SJSA1 (cell line): ENCODE measurements at regions not wholly inside any gene's neighbourhood (a gene's known extent, or its start where the extent isn't known, plus 50 kb on each side); places are given as distances from the start of the nearest gene placed in this dataset.
"Not testable (repeated sequence)": the region's sequence is repeated elsewhere in the genome, so short reads cannot be mapped to it uniquely, and the experiment has no call there.

Source experiments
- DNase-seq, 2 experiments: peaks; one replicate each; pipeline ENCODE4 v3.0.0-alpha.2; 2015 to 2020; ENCODE audit warnings: low spot score in 2 of 2, low read depth in 1 of 2
- H3K27ac ChIP-seq: fragments of 250-450 bp; sonication (Bioruptor Pico); 2 replicates; pipeline ENCODE4 v1.5.1; 2020; ENCODE audit warnings: mild to moderate bottlenecking, moderate library complexity
- H3K27me3 ChIP-seq: fragments of 250-450 bp; sonication (Bioruptor Pico); replicated peaks from 2 replicates; pipeline ENCODE4 v1.5.1; 2020; ENCODE audit warnings: mild to moderate bottlenecking, moderate library complexity
- H3K36me3 ChIP-seq: fragments of 250-450 bp; sonication (Bioruptor Pico); 2 replicates; pipeline ENCODE4 v1.5.1; 2020; ENCODE audit warnings: mild to moderate bottlenecking
- H3K4me1 ChIP-seq: fragments of 250-450 bp; sonication (Bioruptor Pico); replicated peaks from 2 replicates; pipeline ENCODE4 v1.6.1; 2021; ENCODE audit warnings: mild to moderate bottlenecking
- H3K4me3 ChIP-seq: fragments of 250-450 bp; sonication (Bioruptor Pico); 2 replicates; pipeline ENCODE4 v1.5.1; 2020; ENCODE audit warnings: mild to moderate bottlenecking
- H3K9me3 ChIP-seq: fragments of 250-450 bp; sonication (Bioruptor Pico); replicated peaks from 2 replicates; pipeline ENCODE4 v1.5.1; 2020; ENCODE audit warnings: mild to moderate bottlenecking

DNA sequence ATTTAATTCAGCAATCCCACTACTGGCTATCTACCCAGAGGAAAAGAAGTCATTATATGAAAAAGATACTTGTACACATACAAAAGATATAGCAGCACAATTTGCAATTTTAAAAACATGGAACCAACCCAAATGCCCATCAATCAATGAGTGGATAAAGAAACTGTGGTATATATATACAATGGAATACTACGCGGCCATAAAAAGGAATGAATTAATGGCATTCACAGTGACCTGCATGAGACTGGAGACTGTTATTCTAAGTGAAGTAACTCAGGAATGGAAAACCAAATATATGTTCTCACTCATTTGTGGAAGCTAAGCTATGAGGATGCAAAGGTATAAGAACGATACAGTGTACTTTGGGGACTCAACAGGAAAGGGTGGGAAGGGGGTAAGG is 102.8 kb upstream of the KCNMA1 start:
- H3K27me3 ChIP-seq, H3K4me3 ChIP-seq, DNase-seq, H3K9me3 ChIP-seq, H3K36me3 ChIP-seq, H3K27ac ChIP-seq: not testable (repeated sequence)
- H3K4me1 ChIP-seq: peaks cover 16% of the 10 kb centered on the region

DNA sequence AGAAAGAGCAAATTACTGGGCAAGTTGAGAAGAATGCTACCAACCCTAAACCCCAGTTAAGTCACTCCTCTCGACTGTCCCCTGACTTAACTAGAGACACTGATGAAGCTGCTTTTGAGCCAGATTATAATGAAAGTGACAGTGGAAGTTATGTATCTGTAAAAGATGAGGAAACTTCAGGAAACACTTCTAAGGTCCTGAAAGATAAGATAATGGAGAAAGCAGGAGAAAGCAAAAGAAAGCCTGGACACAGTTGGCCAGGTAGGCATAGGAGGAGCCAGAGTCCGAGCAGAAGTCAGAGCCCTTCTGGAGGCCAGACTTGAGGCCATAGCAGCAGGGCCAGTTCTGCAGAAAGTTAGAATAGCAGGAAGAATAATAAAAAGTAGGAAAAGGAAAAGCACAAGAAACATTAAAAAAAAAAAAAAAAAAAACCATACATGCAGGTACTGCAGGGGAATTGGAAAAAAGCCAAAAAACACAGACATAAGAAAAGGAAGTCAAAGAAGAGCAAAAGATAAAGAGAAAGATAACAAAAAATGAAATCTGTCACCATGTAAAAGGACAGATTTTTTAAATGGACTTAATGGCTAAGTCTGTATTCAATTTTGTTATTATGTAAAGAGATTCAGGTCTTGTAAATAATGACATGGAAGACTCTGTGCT is 101.0 kb upstream of the KCNMA1 start:
- Histone ChIP-seq H3K27ac (peak overlapping the region; percentile 62), H3K4me3 (no peak overlapping the region), H3K27me3 (no peaks in the 10 kb centered on the region), H3K4me1 (peaks cover 16% of the 10 kb centered on the region), H3K36me3 (no peaks in the 10 kb centered on the region), H3K9me3 (0 out of 2 replicates have a peak, but pooled peaks cover 6% of the 10 kb centered on the region)
- no peak for DNase-seq

DNA sequence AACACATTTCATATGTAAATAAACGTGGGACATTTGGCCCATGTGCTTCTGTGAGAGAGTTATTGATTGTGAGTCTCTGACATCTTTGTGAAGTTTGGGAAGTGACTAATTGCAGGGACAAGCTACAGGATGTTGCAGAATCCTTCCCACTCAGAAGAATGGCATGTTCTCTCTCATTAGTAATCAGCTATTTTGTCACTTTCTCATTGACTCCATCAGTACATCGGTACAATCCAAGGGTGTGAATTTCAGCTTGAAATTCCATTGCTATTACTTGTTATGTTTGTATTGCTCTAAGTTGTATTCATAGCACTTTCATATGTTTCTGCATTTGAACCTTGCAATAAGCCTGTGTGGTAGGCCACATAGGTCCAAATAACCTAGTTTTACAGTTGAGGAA is 100.0 kb upstream of the KCNMA1 start:
- H3K27ac ChIP-seq: peak overlapping the region; percentile 62
- no peak overlapping the region for H3K4me3 ChIP-seq
- no peaks in the 10 kb centered on the region for H3K36me3 ChIP-seq
- H3K4me1 ChIP-seq: peaks cover 16% of the 10 kb centered on the region
- DNase-seq: peak in 1 of 2 experiments; percentile 60
- H3K27me3 ChIP-seq: no peaks in the 10 kb centered on the region
- 0 out of 2 replicates have a peak, but pooled peaks cover 6% of the 10 kb centered on the region for H3K9me3 ChIP-seq

DNA sequence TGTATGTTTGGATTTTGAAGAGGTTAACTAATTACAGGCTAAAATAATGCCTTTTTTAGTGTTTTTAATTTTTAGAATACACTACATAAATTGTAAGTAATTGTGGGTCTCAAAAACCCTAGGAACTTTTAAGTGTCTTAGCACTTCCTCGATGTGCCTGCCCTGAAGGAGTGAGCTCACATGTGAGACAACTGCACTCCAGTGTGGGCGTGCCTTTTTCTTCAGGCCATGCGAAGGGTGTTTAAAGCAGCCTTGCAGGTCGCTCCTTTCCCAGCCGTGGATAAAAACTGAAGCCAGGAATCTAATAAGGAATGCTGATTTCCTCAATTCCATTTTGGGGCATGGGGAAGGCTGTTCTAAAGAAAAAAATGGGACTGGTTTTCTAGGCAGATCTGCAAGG is 97.5 kb upstream of the KCNMA1 start:
- DNase-seq, H3K9me3 ChIP-seq, H3K27me3 ChIP-seq, H3K27ac ChIP-seq, H3K4me3 ChIP-seq, H3K36me3 ChIP-seq: not testable (repeated sequence)
- H3K4me1 ChIP-seq: peaks cover 16% of the 10 kb centered on the region

DNA sequence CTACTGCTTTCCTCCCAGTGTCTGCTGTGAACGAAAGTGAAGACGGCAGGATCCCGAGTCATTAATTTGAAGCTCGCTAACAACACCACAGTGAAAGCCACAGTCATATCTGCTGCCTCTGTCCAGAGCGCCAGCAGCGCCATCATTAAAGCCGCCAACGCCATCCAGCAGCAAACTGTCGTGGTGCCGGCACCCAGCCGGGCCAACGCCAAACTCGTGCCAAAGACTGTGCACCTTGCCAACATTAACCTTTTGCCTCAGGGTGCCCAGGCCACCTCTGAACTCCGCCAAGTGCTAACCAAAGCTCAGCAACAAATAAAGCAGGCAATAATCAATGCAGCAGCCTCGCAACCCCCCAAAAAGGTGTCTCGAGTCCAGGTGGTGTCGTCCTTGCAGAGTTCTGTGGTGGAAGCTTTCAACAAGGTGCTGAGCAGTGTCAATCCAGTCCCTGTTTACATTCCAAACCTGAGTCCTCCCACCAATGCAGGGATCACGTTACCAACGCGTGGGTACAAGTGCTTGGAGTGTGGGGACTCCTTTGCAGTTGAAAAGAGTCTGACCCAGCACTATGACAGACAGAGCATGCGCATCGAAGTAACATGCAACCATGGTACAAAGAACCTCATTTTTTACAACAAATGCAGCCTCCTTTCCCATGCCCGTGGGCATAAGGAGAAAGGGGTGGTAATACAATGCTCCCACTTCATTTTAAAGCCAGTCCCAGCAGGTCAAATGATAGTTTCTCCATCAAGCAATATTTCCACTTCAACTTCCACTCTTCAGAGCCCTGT is 94.8 kb upstream of the KCNMA1 start:
- DNase-seq: no peak
- Histone ChIP-seq H3K36me3 (no peaks in the 10 kb centered on the region), H3K9me3 (no peaks in the 10 kb centered on the region), H3K27me3 (no peaks in the 10 kb centered on the region), H3K4me3 (no peak overlapping the region), H3K27ac (no peak overlapping the region), H3K4me1 (peaks cover 3% of the 10 kb centered on the region)

DNA sequence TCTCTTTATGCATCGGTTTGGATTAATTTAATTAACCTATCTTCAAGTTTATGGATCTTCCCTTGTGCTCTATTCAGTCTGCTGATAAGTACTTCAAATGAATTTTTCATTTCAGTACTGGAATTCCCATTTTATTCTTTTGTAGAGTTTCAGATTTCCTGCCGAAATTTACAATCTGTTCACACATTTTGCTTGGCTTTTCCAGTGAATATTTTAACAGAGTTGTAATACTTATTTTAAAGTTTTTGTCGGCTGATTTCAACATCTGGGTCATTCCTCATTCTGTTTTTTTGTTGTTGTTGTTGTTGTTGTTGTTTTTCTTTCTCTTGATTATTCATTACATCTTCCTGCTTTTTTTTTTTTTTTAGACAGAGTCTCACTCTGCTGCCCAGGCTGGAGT is 89.9 kb upstream of the KCNMA1 start:
- H3K9me3 ChIP-seq: no peaks in the 10 kb centered on the region
- no peaks in the 10 kb centered on the region for H3K36me3 ChIP-seq
- DNase-seq: no peak
- no peak overlapping the region for H3K27ac ChIP-seq
- no peaks in the 10 kb centered on the region for H3K27me3 ChIP-seq
- no peaks in the 10 kb centered on the region for H3K4me1 ChIP-seq
- H3K4me3 ChIP-seq: no peak overlapping the region

DNA sequence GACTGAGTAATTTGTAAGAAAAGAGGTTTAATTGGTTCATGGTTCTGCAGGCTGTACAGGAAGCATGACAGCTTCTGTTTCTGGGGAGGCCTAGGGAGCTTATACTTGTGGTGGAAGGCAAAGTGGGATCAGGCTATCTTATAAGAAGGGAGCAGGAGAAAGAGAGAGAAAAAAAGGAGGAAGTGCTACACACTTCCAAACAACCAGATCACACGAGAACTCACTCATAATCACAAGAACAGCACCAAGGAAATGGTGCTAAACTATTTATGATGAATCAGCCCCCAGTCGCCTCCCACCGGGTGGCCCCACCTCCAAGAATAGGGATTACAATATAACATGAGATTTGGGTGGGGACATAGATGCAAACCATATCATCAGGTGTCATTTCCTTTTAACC is 89.1 kb upstream of the KCNMA1 start:
- no peaks in the 10 kb centered on the region for H3K4me1 ChIP-seq
- DNase-seq: no peak

DNA sequence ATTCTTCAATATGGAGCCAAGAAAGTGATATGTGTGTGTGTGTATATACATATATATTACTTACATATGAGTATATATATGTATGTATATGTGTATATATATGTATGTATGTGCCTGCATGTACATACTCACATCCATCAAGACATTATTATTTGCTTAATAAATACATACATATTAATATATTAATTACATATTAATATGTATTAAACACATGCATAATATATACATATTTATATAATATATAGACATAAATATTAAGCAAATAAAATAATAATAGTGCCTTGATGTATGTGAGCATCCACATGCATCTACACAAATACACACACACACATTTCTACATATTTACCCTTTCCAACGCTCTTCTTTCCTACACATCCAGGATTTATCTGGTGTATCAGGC is 88.7 kb upstream of the KCNMA1 start:
- no peak for DNase-seq
- Histone ChIP-seq H3K27ac (no peak overlapping the region), H3K27me3 (no peaks in the 10 kb centered on the region), H3K36me3 (no peaks in the 10 kb centered on the region), H3K9me3 (no peaks in the 10 kb centered on the region), H3K4me3 (no peak overlapping the region), H3K4me1 (no peaks in the 10 kb centered on the region)

More for the DNA sequence above, 89.1 kb upstream of the KCNMA1 start:
- H3K4me3 ChIP-seq: no peak overlapping the region
- no peaks in the 10 kb centered on the region for H3K9me3 ChIP-seq
- no peaks in the 10 kb centered on the region for H3K36me3 ChIP-seq
- H3K27me3 ChIP-seq: no peaks in the 10 kb centered on the region
- no peak overlapping the region for H3K27ac ChIP-seq

DNA sequence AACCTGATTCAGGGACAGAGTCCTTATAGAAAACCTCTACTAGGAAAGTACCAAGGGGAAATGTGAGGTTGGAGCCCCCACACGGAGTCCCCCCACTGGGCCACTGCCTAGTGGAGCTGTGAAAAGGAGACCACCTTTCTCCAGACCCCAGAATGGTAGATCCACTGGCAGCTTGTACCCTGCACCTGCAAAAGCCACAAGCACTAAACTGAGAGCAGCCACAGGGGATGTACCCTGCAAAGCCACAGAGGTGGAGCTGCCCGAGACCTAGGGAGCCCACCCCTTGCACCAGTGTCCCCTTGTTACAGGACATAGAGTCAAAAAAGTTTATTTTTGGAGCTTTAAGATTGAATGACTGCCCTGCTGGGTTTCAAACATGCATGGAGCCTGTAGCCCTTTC is 87.2 kb upstream of the KCNMA1 start:
- H3K27me3 ChIP-seq: no peaks in the 10 kb centered on the region
- no peak overlapping the region for H3K4me3 ChIP-seq
- H3K27ac ChIP-seq: no peak overlapping the region
- DNase-seq: no peak
- no peaks in the 10 kb centered on the region for H3K36me3 ChIP-seq
- no peaks in the 10 kb centered on the region for H3K9me3 ChIP-seq
- H3K4me1 ChIP-seq: no peaks in the 10 kb centered on the region

DNA sequence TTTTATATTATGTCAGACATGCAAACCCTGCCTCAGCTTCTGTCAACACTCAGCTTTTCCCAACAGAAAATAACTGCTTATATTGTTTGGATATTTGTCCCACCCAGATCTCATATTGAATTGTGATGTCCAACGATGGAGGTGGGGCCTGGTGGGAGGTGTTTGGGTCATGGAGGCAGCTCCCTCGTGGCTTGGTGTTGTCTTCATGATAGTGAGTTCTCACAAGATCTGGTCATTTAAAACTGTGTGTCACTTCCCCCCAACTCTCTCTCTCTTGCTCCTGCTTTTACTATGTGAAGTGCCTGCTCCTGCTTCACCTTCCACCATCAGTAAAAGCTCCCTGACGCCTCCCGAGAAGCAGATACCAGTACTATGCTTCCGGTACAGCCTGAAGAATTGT is 85.8 kb upstream of the KCNMA1 start:
- no peaks in the 10 kb centered on the region for H3K27me3 ChIP-seq
- H3K27ac ChIP-seq: no peak overlapping the region
- no peaks in the 10 kb centered on the region for H3K4me1 ChIP-seq
- no peak overlapping the region for H3K4me3 ChIP-seq
- H3K36me3 ChIP-seq: no peaks in the 10 kb centered on the region
- no peak for DNase-seq
- H3K9me3 ChIP-seq: no peaks in the 10 kb centered on the region

DNA sequence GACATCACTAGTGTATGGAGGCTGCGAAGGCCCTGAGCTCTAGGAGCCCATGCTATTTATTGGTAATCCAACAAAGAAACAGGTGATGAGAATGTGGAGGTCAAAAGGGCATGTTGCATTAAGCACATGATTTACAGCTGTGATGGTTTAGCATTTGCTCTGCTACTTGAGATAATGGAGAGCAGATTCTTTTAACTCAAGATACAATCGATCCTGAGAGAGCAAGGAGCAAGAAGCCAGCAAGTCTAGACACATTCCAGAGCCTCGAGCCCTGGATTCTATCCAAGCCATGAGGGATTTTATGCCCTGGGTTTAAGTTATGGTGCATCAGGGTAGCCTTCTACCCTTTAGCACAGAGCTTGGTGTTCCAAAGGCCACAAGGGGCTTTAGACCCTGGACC is 85.3 kb upstream of the KCNMA1 start:
- not testable (repeated sequence) for DNase-seq, H3K27ac ChIP-seq

DNA sequence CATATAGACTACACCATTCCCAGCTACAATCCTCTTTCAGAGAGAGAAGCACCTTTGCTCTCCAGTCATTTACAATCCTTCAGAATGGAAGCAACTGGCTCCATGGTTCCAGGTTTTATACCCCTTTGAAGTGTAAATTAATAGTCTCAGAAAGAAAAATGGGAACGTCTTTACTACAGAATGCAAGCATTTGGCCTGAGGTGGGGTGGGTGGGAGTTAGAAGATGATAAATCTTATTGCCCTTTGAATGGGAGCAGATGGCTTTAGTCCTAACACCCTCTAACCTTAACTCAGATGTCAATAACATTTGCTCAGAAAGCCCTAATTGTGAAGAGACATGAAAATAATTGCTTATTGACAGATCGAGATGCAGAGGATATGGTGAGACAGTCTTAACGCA is 84.2 kb upstream of the KCNMA1 start:
- Histone ChIP-seq H3K27ac (no peak overlapping the region), H3K4me1 (no peaks in the 10 kb centered on the region), H3K36me3 (no peaks in the 10 kb centered on the region), H3K4me3 (no peak overlapping the region), H3K27me3 (no peaks in the 10 kb centered on the region), H3K9me3 (no peaks in the 10 kb centered on the region)
- no peak for DNase-seq

More for the DNA sequence above, 85.3 kb upstream of the KCNMA1 start:
- not testable (repeated sequence) for H3K36me3 ChIP-seq, H3K4me3 ChIP-seq, H3K9me3 ChIP-seq, H3K27me3 ChIP-seq, H3K4me1 ChIP-seq

DNA sequence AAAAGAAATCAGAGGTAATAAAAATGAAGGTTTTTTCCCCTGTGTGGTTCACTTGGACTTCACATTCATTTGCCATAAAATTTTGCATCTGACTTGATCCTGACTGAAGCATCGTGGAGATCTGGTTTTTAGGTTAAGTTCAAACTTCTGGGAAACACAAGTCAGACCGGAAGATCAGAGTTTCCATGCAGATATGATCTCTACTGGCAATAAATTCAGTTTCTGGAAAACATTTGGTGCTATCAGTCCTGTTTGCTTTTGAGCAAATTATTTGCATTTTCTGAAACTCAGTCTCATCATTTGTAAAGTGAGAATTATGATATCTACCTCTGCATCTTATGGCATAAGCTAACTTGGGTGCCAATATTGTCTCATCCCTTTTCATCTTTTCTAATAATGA is 81.3 kb upstream of the KCNMA1 start:
- H3K4me1 ChIP-seq: peaks cover 15% of the 10 kb centered on the region
- H3K4me3 ChIP-seq: no peak overlapping the region
- no peaks in the 10 kb centered on the region for H3K36me3 ChIP-seq
- DNase-seq: no peak
- no peak overlapping the region for H3K27ac ChIP-seq
- H3K27me3 ChIP-seq: no peaks in the 10 kb centered on the region
- no peaks in the 10 kb centered on the region for H3K9me3 ChIP-seq

DNA sequence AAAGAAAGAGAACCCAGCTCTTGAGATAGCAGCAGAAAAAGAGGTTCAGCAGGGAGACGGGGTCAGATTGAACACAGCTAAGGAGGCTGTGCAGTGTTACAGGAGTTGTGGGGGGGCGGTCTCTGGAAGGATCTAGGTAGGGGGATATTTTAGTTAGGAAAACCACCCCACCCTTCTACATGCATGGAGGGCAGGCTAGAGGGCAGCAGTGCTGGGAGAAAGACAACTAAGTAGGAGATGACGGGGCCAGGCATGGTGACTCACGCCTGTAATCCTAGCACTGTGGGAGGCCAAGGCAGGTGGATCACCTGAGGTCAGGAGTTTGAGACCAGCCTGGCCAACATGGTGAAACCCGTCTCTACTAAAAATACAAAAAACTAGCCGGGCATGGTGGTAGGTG is 80.7 kb upstream of the KCNMA1 start:
- not testable (repeated sequence) for DNase-seq, H3K4me3 ChIP-seq, H3K36me3 ChIP-seq

More for the DNA sequence above, 80.7 kb upstream of the KCNMA1 start:
- peaks cover 22% of the 10 kb centered on the region for H3K4me1 ChIP-seq
- not testable (repeated sequence) for H3K27ac ChIP-seq, H3K27me3 ChIP-seq, H3K9me3 ChIP-seq
